HG03097 (cell line): ENCODE measurements at regions not wholly inside any gene's neighbourhood (a gene's known extent, or its start where the extent isn't known, plus 50 kb on each side); places are given as distances from the start of the nearest gene placed in this dataset.
"Not testable (repeated sequence)": the region's sequence is repeated elsewhere in the genome, so short reads cannot be mapped to it uniquely, and the experiment has no call there.

ENCODE experiments used
- ATAC-seq: cut with Tn5 transposase; IDR thresholded peaks from one replicate; pipeline ENCODE4 v1.9.1; 2021; ENCODE audit not compliant: unreplicated experiment, low FRiP score

- no peak for ATAC-seq
Observed at GRCh38 chr1:119191325-119191724, 50.9 kb upstream of the WARS2 start.

GRCh38 chr1:119204197-119204960 is 63.9 kb upstream of the WARS2 start:
- no peak for ATAC-seq

GRCh38 chr1:119204961-119205357 is 64.5 kb upstream of the WARS2 start:
- ATAC-seq = no peak

GRCh38 chr1:119209061-119209460 is 68.6 kb upstream of the WARS2 start:
- no peak for ATAC-seq

- no peak for ATAC-seq
Observed at GRCh38 chr1:119209596-119210295, 69.3 kb upstream of the WARS2 start.

GRCh38 chr1:119210296-119210649 is 69.8 kb upstream of the WARS2 start:
- ATAC-seq = no peak

- not testable (repeated sequence) for ATAC-seq
Observed at GRCh38 chr1:119213213-119213612, 72.8 kb upstream of the WARS2 start.

GRCh38 chr1:119214961-119215360 is 74.5 kb upstream of the WARS2 start:
- not testable (repeated sequence) for ATAC-seq

GRCh38 chr1:119217309-119217828 is 76.9 kb upstream of the WARS2 start:
- no peak for ATAC-seq

- ATAC-seq = no peak
Observed at GRCh38 chr1:119219711-119220110, 79.3 kb upstream of the WARS2 start.

- no peak for ATAC-seq
Observed at GRCh38 chr1:119220991-119221390, 80.5 kb upstream of the WARS2 start.

- ATAC-seq = no peak
Observed at GRCh38 chr1:119222271-119222670, 81.8 kb upstream of the WARS2 start.

GRCh38 chr1:119225265-119225664 is 84.8 kb upstream of the WARS2 start:
- ATAC-seq = no peak

GRCh38 chr1:119225831-119226230 is 85.4 kb upstream of the WARS2 start:
- ATAC-seq = no peak

- ATAC-seq = no peak
Observed at GRCh38 chr1:119226321-119226720, 85.9 kb upstream of the WARS2 start.

- no peak for ATAC-seq
Observed at GRCh38 chr1:119226913-119227312, 86.5 kb upstream of the WARS2 start.

- ATAC-seq = no peak
Observed at GRCh38 chr1:119227456-119227855, 87.0 kb upstream of the WARS2 start.

GRCh38 chr1:119228335-119229080 is 88.1 kb upstream of the WARS2 start:
- ATAC-seq = no peak

- no peak for ATAC-seq
Observed at GRCh38 chr1:119235120-119235519, 94.7 kb upstream of the WARS2 start.

- no peak for ATAC-seq
Observed at GRCh38 chr1:119245881-119246280, 105.4 kb upstream of the WARS2 start.

- ATAC-seq = no peak
Observed at GRCh38 chr1:119249283-119249682, 108.8 kb upstream of the WARS2 start.
